SK-N-MC (cell line): ENCODE measurements at regions not wholly inside any gene's neighbourhood (a gene's known extent, or its start where the extent isn't known, plus 50 kb on each side); places are given as distances from the start of the nearest gene placed in this dataset.

Experiments used
- EZH2 ChIP-seq: fragments of 200-600 bp; sonication (generic); IDR thresholded peaks from one replicate; pipeline ENCODE4 v1.6.1; 2017; ENCODE audit warnings: antibody characterized with exemption
- FOXP2 ChIP-seq: optimal IDR thresholded peaks from 2 replicates; pipeline ENCODE3; 2011; ENCODE audit warnings: mild to moderate bottlenecking, moderate library complexity; ENCODE audit not compliant: insufficient read depth; ENCODE audit errors: extremely low read length, control extremely low read depth
- POLR2AphosphoS5 ChIP-seq: IDR thresholded peaks from 2 replicates; pipeline ENCODE4 v1.6.1; 2012; ENCODE audit warnings: mild to moderate bottlenecking, low read depth, low read length, borderline replicate concordance

GRCh38 chr4:85024671-85025070, 58.2 kb upstream of the WDFY3 start:
- TF ChIP-seq EZH2 (no peak), POLR2AphosphoS5 (no peak), FOXP2 (no peak)
